PFSK-1 (cell line): ENCODE measurements at regions not wholly inside any gene's neighbourhood (a gene's known extent, or its start where the extent isn't known, plus 50 kb on each side); places are given as distances from the start of the nearest gene placed in this dataset.

ENCODE experiments used
- FOXP2 ChIP-seq: optimal IDR thresholded peaks from 2 replicates; pipeline ENCODE3; 2011; ENCODE audit warnings: borderline replicate concordance, control low read depth, inconsistent platforms; ENCODE audit not compliant: insufficient read depth; ENCODE audit errors: extremely low read length, extremely low read depth
- POLR2AphosphoS5 ChIP-seq: IDR thresholded peaks from 2 replicates; pipeline ENCODE4 v1.6.1; 2012; ENCODE audit warnings: low read depth, mild to moderate bottlenecking, control low read depth, low read length, moderate library complexity
- REST ChIP-seq, 2 experiments: IDR thresholded peaks; 2 replicates each; pipeline versions ENCODE4 v1.6.1 to v1.8.0; 2011 to 2012; ENCODE audit warnings: low read depth in 2 of 2, low read length in 2 of 2, control low read depth in 1 of 2, inconsistent platforms in 1 of 2, mild to moderate bottlenecking in 1 of 2, moderate library complexity in 1 of 2; ENCODE audit not compliant: insufficient read depth in 1 of 2
- SIN3A ChIP-seq: IDR thresholded peaks from 2 replicates; pipeline ENCODE4 v1.6.1; 2012; ENCODE audit warnings: mild to moderate bottlenecking, low read length, moderate library complexity, borderline replicate concordance; ENCODE audit not compliant: insufficient read depth
- TAF1 ChIP-seq: IDR thresholded peaks from 2 replicates; pipeline ENCODE4 v1.6.1; 2012; ENCODE audit warnings: low read length, control low read depth, borderline replicate concordance; ENCODE audit not compliant: insufficient read depth

- TF ChIP-seq POLR2AphosphoS5 = no peak
- no peak for TF ChIP-seq TAF1
- no peak for TF ChIP-seq REST (IDR thresholded peaks at IDR 0.05; ENCODE audit: insufficient read depth in 1 of 2, low read depth in 2 of 2, low read length in 2 of 2)
- no peak for TF ChIP-seq FOXP2
- no peak for TF ChIP-seq SIN3A
These were observed 1146.7 kb downstream of the CDH9 start for GRCh38 chr5:25891691-25892090.

- TF ChIP-seq FOXP2 = no peak
- TF ChIP-seq SIN3A = no peak
These were observed 1156.9 kb downstream of the CDH9 start for GRCh38 chr5:25881318-25882036.

- TF ChIP-seq FOXP2 = no peak
- no peak for TF ChIP-seq TAF1
- TF ChIP-seq POLR2AphosphoS5 = no peak
These were observed 1174.6 kb downstream of the CDH9 start for GRCh38 chr5:25863811-25864210.

GRCh38 chr5:25862276-25862675, 1176.1 kb downstream of the CDH9 start:
- TF ChIP-seq FOXP2 = no peak
- TF ChIP-seq POLR2AphosphoS5 = no peak
- TF ChIP-seq REST (IDR thresholded peaks at IDR 0.05; ENCODE audit: insufficient read depth in 1 of 2, low read depth in 2 of 2, low read length in 2 of 2) = no peak
- TF ChIP-seq TAF1 = no peak
- no peak for TF ChIP-seq SIN3A

GRCh38 chr5:25858019-25858418, 1180.4 kb downstream of the CDH9 start:
- TF ChIP-seq REST (IDR thresholded peaks at IDR 0.05; ENCODE audit: insufficient read depth in 1 of 2, low read depth in 2 of 2, low read length in 2 of 2) = no peak
- TF ChIP-seq SIN3A = no peak
- no peak for TF ChIP-seq POLR2AphosphoS5
- TF ChIP-seq FOXP2 = no peak
- TF ChIP-seq TAF1 = no peak

- TF ChIP-seq POLR2AphosphoS5 (no peak), SIN3A (no peak), FOXP2 (no peak), TAF1 (no peak), REST (IDR thresholded peaks at IDR 0.05; ENCODE audit: insufficient read depth in 1 of 2, low read depth in 2 of 2, low read length in 2 of 2) (no peak)
These were observed 1187.1 kb downstream of the CDH9 start for GRCh38 chr5:25851301-25851700.
